Fibroblast of peridontal ligament (primary cell): ENCODE measurements at regions not wholly inside any gene's neighbourhood (a gene's known extent, or its start where the extent isn't known, plus 50 kb on each side); places are given as distances from the start of the nearest gene placed in this dataset.
"Not testable (repeated sequence)": the region's sequence is repeated elsewhere in the genome, so short reads cannot be mapped to it uniquely, and the experiment has no call there.

Experiments
- DNase-seq: peaks from one replicate; pipeline ENCODE4 v3.0.0-alpha.2; 2010; ENCODE audit errors: extremely low read depth

- DNase-seq: not testable (repeated sequence)
Measured at GRCh38 chr7:68887116-68887515, 711.2 kb upstream of the AUTS2 start.

- DNase-seq: no peak
Measured at GRCh38 chr7:68888971-68889385, 709.3 kb upstream of the AUTS2 start.

- DNase-seq: no peak
Measured at GRCh38 chr7:68892236-68892635, 706.0 kb upstream of the AUTS2 start.

- DNase-seq: no peak
Measured at GRCh38 chr7:68893411-68893810, 704.9 kb upstream of the AUTS2 start.

- DNase-seq: not testable (repeated sequence)
Measured at GRCh38 chr7:68899156-68899555, 699.1 kb upstream of the AUTS2 start.

- DNase-seq: no peak
Measured at GRCh38 chr7:68900096-68900495, 698.2 kb upstream of the AUTS2 start.

- DNase-seq: no peak
Measured at GRCh38 chr7:68904630-68905029, 693.6 kb upstream of the AUTS2 start.

- DNase-seq: no peak
Measured at GRCh38 chr7:68911754-68912153, 686.5 kb upstream of the AUTS2 start.

- DNase-seq: no peak
Measured at GRCh38 chr7:68914006-68914405, 684.3 kb upstream of the AUTS2 start.

GRCh38 chr7:68917041-68917651 lies 681.1 kb upstream of the AUTS2 start:
- DNase-seq: no peak

GRCh38 chr7:68918621-68919020 lies 679.7 kb upstream of the AUTS2 start:
- DNase-seq: no peak

GRCh38 chr7:68922850-68923249 lies 675.4 kb upstream of the AUTS2 start:
- no peak for DNase-seq

GRCh38 chr7:68925241-68925640 lies 673.0 kb upstream of the AUTS2 start:
- DNase-seq: no peak

- peak; percentile 1 for DNase-seq
Measured at GRCh38 chr7:68929781-68930261, 668.5 kb upstream of the AUTS2 start.

- DNase-seq: no peak
Measured at GRCh38 chr7:68936471-68937035, 661.7 kb upstream of the AUTS2 start.

GRCh38 chr7:68938151-68938550 lies 660.1 kb upstream of the AUTS2 start:
- DNase-seq: no peak

- no peak for DNase-seq
Measured at GRCh38 chr7:68943786-68944185, 654.5 kb upstream of the AUTS2 start.

- DNase-seq: no peak
Measured at GRCh38 chr7:68955656-68956055, 642.6 kb upstream of the AUTS2 start.

- DNase-seq: no peak
Measured at GRCh38 chr7:68958571-68958970, 639.7 kb upstream of the AUTS2 start.

GRCh38 chr7:68963552-68963951 lies 634.7 kb upstream of the AUTS2 start:
- DNase-seq: peak; percentile 13

- DNase-seq: no peak
Measured at GRCh38 chr7:68964060-68964459, 634.2 kb upstream of the AUTS2 start.

GRCh38 chr7:68965351-68965750 lies 632.9 kb upstream of the AUTS2 start:
- no peak for DNase-seq

- no peak for DNase-seq
Measured at GRCh38 chr7:68967598-68967997, 630.7 kb upstream of the AUTS2 start.

GRCh38 chr7:68969571-68969970 lies 628.7 kb upstream of the AUTS2 start:
- no peak for DNase-seq
